KMS-11 (cell line): ENCODE measurements at regions not wholly inside any gene's neighbourhood (a gene's known extent, or its start where the extent isn't known, plus 50 kb on each side); places are given as distances from the start of the nearest gene placed in this dataset.

ENCODE experiments used
- H2AFZ ChIP-seq: fragments of 200-600 bp; sonication (generic); 2 replicates; pipeline ENCODE4 v1.6.1; 2016; ENCODE audit warnings: antibody characterized with exemption, mixed run types, low read depth
- H3K27ac ChIP-seq: fragments of 200-600 bp; sonication (generic); 2 replicates; pipeline ENCODE4 v1.6.1; 2016; ENCODE audit warnings: mild to moderate bottlenecking, mixed run types
- H3K27me3 ChIP-seq: fragments of 200-600 bp; sonication (generic); 2 replicates; pipeline ENCODE4 v1.6.1; 2017; ENCODE audit warnings: mild to moderate bottlenecking, low read depth, mixed run types, moderate library complexity; ENCODE audit not compliant: insufficient read depth
- H3K36me3 ChIP-seq: fragments of 200-600 bp; sonication (generic); 2 replicates; pipeline ENCODE4 v1.6.1; 2017; ENCODE audit warnings: mild to moderate bottlenecking, mixed run types; ENCODE audit not compliant: insufficient read depth
- H3K4me1 ChIP-seq: fragments of 200-600 bp; sonication (generic); 2 replicates; pipeline ENCODE4 v1.6.1; 2016; ENCODE audit warnings: mild to moderate bottlenecking, low read depth, mixed run types; ENCODE audit not compliant: poor library complexity, severe bottlenecking
- H3K4me2 ChIP-seq: fragments of 200-600 bp; sonication (generic); 2 replicates; pipeline ENCODE4 v1.7.0; 2016; ENCODE audit warnings: mild to moderate bottlenecking, mixed run types
- H3K4me3 ChIP-seq: fragments of 200-600 bp; sonication (generic); IDR thresholded peaks from 2 replicates; pipeline ENCODE4 v1.6.1; 2017; ENCODE audit warnings: low read depth, low read length, mixed read lengths; ENCODE audit not compliant: insufficient read depth
- H3K79me2 ChIP-seq: fragments of 200-600 bp; sonication (generic); 2 replicates; pipeline ENCODE4 v1.6.1; 2016; ENCODE audit warnings: low read depth, mixed run types; ENCODE audit not compliant: insufficient read depth
- H3K9ac ChIP-seq: fragments of 200-600 bp; sonication (generic); 2 replicates; pipeline ENCODE4 v1.6.1; 2016; ENCODE audit warnings: mild to moderate bottlenecking, mixed run types
- H4K20me1 ChIP-seq: fragments of 200-600 bp; sonication (generic); 2 replicates; pipeline ENCODE4 v1.6.1; 2016; ENCODE audit warnings: mild to moderate bottlenecking, mixed run types; ENCODE audit not compliant: insufficient read depth
- CTCF ChIP-seq: fragments of 200-600 bp; sonication (generic); conservative IDR thresholded peaks from 2 replicates; pipeline ENCODE4 v1.6.1; 2017; ENCODE audit warnings: low read depth, mild to moderate bottlenecking, antibody characterized with exemption, low read length, moderate library complexity, mixed read lengths

- Histone ChIP-seq H3K27me3 (no peaks in the 10 kb centered on the region), H3K4me3 (no peak overlapping the region), H3K27ac (no peak overlapping the region), H3K79me2 (no peaks in the 10 kb centered on the region), H3K9ac (no peak overlapping the region), H4K20me1 (no peaks in the 10 kb centered on the region), H3K4me1 (no peaks in the 10 kb centered on the region), H3K36me3 (no peaks in the 10 kb centered on the region), H2AFZ (no peak overlapping the region), H3K4me2 (no peak overlapping the region)
- TF ChIP-seq CTCF, result no peak
Measured at GRCh38 chr2:65483763-65484162, 51.4 kb upstream of the SPRED2 start.

GRCh38 chr2:65482971-65483370, 50.6 kb upstream of the SPRED2 start:
- Histone ChIP-seq H3K27ac (no peak overlapping the region), H2AFZ (no peak overlapping the region), H3K4me2 (no peak overlapping the region)

More at GRCh38 chr2:65482971-65483370, 50.6 kb upstream of the SPRED2 start:
- no peak overlapping the region for H3K4me3 ChIP-seq
- no peaks in the 10 kb centered on the region for H3K4me1 ChIP-seq
- no peak for TF ChIP-seq CTCF
- H3K79me2 ChIP-seq, result no peaks in the 10 kb centered on the region
- H3K27me3 ChIP-seq, result no peaks in the 10 kb centered on the region
- H3K36me3 ChIP-seq, result no peaks in the 10 kb centered on the region
- no peak overlapping the region for H3K9ac ChIP-seq
- H4K20me1 ChIP-seq, result no peaks in the 10 kb centered on the region
